HL-60 (cell line): ENCODE measurements at regions not wholly inside any gene's neighbourhood (a gene's known extent, or its start where the extent isn't known, plus 50 kb on each side); places are given as distances from the start of the nearest gene placed in this dataset.

ENCODE experiments used
- GABPA ChIP-seq: IDR thresholded peaks from 2 replicates; pipeline ENCODE4 v1.6.1; 2012; ENCODE audit warnings: low read depth
- POLR2AphosphoS5 ChIP-seq: IDR thresholded peaks from 2 replicates; pipeline ENCODE4 v1.6.1; 2012; ENCODE audit warnings: low read depth
- SPI1 ChIP-seq: IDR thresholded peaks from 2 replicates; pipeline ENCODE4 v1.6.1; 2012; ENCODE audit warnings: low read depth, mild to moderate bottlenecking, borderline replicate concordance
- TF ChIP-seq, protein P1 (sequence below): IDR thresholded peaks from one replicate; pipeline ENCODE4 v1.5.1; 2011; ENCODE audit warnings: low read length, control low read depth, inconsistent platforms; ENCODE audit not compliant: insufficient read depth
- TF ChIP-seq, protein P2 (sequence below): IDR thresholded peaks from 2 replicates; pipeline ENCODE4 v1.6.1; 2012; ENCODE audit warnings: low read depth; ENCODE audit not compliant: insufficient replicate concordance

DNA sequence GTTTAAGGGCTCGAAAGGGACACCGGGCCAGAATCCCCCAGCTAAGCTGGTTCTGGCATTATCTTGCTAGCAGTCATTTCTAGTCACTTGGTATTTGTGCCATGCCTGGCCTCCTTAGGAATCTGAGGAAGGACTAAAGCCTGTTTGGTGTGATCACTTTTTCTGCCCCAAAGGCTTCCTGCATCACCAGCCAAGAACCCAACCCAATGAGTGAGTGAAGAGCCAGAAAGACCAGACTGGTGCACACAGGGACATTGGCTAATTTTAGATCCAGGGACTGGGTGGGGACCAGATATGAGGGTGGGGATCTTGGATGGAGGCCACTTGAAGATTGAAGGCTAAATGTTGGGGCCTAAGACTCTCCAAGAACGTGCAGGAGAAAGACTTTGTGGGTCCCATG is 411.9 kb upstream of the TNP1 start:
- TF ChIP-seq, protein P1, sequence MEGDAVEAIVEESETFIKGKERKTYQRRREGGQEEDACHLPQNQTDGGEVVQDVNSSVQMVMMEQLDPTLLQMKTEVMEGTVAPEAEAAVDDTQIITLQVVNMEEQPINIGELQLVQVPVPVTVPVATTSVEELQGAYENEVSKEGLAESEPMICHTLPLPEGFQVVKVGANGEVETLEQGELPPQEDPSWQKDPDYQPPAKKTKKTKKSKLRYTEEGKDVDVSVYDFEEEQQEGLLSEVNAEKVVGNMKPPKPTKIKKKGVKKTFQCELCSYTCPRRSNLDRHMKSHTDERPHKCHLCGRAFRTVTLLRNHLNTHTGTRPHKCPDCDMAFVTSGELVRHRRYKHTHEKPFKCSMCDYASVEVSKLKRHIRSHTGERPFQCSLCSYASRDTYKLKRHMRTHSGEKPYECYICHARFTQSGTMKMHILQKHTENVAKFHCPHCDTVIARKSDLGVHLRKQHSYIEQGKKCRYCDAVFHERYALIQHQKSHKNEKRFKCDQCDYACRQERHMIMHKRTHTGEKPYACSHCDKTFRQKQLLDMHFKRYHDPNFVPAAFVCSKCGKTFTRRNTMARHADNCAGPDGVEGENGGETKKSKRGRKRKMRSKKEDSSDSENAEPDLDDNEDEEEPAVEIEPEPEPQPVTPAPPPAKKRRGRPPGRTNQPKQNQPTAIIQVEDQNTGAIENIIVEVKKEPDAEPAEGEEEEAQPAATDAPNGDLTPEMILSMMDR: no peak
- TF ChIP-seq, protein P2, sequence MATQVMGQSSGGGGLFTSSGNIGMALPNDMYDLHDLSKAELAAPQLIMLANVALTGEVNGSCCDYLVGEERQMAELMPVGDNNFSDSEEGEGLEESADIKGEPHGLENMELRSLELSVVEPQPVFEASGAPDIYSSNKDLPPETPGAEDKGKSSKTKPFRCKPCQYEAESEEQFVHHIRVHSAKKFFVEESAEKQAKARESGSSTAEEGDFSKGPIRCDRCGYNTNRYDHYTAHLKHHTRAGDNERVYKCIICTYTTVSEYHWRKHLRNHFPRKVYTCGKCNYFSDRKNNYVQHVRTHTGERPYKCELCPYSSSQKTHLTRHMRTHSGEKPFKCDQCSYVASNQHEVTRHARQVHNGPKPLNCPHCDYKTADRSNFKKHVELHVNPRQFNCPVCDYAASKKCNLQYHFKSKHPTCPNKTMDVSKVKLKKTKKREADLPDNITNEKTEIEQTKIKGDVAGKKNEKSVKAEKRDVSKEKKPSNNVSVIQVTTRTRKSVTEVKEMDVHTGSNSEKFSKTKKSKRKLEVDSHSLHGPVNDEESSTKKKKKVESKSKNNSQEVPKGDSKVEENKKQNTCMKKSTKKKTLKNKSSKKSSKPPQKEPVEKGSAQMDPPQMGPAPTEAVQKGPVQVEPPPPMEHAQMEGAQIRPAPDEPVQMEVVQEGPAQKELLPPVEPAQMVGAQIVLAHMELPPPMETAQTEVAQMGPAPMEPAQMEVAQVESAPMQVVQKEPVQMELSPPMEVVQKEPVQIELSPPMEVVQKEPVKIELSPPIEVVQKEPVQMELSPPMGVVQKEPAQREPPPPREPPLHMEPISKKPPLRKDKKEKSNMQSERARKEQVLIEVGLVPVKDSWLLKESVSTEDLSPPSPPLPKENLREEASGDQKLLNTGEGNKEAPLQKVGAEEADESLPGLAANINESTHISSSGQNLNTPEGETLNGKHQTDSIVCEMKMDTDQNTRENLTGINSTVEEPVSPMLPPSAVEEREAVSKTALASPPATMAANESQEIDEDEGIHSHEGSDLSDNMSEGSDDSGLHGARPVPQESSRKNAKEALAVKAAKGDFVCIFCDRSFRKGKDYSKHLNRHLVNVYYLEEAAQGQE: no peak
- no peak for TF ChIP-seq POLR2AphosphoS5
- TF ChIP-seq GABPA: no peak
- no peak for TF ChIP-seq SPI1
